ENCODE measurements at regions not wholly inside any gene's neighbourhood (a gene's known extent, or its start where the extent isn't known, plus 50 kb on each side); places are given as distances from the start of the nearest gene placed in this dataset.
A peak's percentile ranks its signal among the peaks of the same experiment; 100 is the strongest.
"Not testable (repeated sequence)": the region's sequence is repeated elsewhere in the genome, so short reads cannot be mapped to it uniquely, and the experiment has no call there.

DNA sequence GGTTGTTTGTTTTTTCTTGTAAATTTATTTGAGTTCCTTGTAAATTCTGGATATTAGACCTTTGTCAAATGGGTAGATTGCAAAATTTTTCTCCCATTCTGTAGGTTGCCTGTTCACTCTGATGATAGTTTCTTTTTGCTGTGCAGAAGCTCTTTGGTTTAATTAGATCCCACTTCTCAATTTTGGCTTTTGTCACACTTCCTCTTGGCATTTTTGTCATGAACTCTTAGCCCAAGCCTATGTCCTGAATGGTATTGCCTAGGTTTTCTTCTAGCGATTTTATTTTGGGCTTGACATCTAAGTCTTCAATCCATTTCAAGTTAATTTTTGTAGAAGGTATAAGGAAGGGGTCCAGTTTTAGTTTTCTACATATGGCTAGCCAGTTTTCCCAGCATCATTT lies 82.8 kb upstream of the PHACTR1 start:
- DNase-seq: not testable (repeated sequence)

DNA sequence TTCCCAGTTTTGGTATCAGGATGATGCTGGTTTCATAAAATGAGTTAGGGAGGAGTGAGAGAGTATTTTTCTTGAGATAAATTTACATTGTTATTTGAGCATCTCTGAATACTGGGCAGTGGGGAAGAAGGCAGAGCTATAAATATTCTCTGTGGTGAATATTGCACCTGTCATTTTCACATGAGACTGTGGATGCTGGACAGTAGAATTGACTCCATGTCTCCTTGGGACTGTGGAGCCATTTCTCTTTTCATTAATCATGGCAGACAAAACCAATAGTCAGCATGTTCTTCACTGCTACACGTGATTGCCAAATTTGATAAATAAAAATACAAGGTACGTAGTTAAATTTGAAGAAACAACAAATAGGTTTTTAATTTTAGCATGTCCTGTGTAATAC lies 81.2 kb upstream of the PHACTR1 start:
- DNase-seq: no peak

DNA sequence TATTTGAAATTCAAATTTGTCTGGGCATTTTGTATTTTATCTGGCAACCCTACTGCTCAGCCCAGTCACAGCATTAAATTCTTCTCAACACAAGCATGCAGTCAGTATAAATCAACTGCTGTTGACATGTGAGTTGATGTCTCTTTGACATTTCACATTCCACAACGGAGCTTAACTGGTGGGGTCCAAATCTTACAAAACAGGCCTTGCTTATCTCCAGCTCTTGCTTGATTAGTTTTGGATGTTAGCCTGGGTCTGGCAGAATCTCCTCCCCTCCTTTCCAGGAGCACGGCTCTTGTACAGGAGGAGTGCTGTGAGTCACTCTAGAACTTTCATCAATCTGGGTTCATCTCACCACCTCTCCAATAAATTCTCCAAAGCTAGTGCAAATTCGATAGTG lies 80.8 kb upstream of the PHACTR1 start:
- no peak for DNase-seq

DNA sequence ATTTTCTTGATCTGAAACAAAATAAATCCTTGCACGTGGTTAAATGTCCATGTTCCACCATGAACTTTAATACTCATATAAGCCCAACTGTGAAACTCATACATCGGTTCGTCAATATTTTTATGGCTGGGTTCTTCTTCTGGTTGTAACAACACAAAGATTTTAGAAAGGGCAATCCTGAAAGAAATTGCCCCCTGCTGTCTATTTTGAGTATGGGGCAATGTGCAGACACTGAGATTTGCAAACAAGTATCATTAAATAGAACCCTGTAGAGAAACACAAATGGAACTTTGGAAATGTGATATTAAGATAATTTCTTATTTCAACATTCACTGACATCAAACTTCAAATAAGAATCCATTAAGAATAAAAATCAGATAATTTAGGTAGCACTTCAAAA lies 80.2 kb upstream of the PHACTR1 start:
- DNase-seq: no peak

DNA sequence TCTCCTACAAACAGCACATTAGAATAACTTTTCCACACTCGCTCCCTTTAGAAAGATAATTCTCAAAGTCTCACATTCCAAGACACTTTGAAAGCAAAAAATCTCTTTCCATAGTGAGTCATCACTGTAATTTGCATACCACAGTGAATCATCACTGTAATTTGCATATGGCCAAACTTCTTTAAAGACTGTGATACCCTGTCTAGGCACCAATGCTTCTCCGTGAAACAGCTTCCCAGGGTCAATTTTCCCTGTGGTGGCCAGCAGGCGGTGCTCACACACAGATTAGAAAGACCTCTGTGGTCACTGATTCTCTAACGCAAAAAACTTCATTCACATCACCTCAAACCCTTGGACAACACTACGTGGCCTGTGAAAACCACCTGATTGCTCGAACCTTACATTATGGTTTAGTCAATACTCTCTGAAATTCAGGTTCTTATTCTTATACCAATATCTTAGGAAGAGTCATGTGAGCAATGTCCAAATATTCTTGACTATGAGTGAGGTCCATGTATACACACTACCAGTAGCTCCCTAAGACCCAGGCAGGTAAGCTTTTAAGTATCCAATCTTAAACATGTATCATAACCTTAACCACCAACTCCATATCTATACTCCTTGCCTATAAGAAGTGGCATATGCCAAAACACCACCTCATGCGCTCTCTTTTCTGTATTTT lies 78.5 kb upstream of the PHACTR1 start:
- peak; percentile 53 for DNase-seq

DNA sequence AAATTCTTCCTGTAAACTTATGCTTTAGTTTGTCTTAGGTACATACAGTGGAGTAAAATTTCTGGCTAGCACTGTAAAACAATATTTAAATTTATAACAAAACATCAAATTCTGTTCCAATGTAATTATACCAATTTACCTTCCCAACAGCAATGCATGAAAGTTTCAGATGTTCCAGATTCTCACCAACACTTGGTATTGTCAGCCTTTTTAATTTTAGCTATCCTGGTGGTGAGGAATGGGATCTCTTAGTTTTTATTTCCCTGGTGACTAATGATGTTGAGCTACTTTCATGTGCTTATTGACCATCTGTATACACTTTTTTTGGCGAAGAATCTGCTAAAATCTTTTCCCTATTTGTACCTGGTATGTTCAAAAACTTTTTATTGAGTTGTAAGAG lies 76.1 kb upstream of the PHACTR1 start:
- no peak for DNase-seq

DNA sequence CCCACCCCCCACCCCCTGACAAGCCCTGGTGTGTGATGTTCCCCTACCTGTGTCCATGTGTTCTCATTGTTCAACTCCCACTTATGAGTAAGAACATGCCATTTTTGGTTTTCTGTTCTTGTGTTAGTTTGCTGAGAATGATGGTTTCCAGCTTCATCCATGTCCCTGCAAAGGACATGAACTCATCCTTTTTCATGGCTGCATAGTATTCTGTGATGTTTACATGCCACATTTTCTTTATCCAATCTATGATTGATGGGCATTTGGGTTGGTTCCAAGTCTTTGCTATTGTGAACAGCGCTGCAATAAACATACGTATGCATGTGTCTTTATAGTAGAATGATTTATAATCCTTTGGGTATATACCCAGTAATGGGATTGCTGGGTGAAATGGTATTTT lies 74.8 kb upstream of the PHACTR1 start:
- not testable (repeated sequence) for DNase-seq

DNA sequence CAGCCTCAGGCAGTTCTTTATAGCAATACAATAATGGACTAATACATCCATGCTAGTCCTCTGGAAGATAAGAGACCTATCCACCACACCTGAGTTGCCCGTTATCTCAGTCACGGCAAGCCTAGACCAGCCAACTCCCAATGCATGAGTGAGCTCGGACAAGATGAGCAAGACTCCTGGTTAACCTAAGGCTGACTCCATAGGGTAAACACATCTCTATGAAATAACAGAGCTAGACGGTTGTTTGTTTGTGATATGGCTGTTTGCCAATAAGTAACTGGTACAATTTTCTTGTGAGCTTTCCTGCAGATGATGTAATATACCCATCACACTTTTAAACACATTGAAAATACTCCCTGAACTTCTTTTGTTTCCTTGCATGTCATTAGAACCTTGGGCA lies 70.6 kb upstream of the PHACTR1 start:
- DNase-seq: no peak

DNA sequence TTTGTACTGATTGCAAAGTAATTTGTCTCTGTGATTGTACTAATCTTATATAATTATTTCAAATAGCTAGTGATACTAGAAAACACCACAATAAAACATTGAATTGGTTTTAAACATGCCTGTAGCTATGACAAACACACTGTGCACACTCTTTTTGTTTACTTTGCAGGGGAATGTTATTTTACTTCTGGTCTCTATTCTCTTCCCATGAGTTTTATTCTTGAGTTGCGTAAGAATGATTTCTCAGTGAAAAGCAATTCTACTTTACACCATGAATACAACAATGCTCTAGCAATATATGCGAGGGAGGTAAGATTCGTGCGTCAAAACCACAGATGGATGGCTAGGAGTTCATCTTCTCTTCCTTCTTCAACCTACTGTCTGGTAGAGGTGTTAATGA lies 68.4 kb upstream of the PHACTR1 start:
- no peak for DNase-seq

DNA sequence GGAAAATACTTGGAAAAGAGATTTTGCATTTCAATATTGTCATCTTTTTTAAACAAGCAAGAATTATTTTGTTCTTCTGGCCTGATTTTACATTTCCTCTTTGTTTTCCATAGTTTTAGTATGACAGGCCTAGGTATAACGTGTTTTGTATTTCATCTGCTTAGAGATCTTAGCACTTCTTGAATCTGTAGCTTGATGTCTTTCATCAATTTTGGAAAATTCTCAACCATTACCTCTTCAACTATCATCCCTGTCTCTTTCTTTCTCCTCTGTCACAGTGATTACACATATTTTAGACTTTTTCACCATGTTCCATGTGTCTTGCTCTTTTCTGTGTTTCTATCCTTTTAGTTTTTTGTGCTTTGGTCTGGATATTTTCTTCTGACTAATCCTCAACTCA lies 67.2 kb upstream of the PHACTR1 start:
- no peak for DNase-seq

DNA sequence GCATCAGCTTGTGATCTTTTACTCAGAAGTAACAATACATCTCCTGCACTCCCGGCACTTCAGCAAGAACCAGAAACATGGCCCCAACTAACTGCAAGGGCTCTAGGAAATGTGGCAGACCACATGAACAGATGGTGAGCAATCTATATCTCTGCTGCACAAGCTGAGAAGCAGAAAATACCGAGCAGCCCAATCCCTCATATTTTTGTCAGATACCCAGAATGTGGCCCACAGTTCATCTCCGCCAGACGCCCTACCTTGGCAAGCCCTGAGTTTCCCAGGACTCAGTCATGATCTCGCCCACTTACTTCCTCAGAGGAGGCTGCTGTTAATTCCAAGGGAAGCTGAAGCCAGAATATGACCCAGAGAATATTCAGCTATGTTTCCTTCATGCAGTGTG lies 63.1 kb upstream of the PHACTR1 start:
- DNase-seq: no peak

DNA sequence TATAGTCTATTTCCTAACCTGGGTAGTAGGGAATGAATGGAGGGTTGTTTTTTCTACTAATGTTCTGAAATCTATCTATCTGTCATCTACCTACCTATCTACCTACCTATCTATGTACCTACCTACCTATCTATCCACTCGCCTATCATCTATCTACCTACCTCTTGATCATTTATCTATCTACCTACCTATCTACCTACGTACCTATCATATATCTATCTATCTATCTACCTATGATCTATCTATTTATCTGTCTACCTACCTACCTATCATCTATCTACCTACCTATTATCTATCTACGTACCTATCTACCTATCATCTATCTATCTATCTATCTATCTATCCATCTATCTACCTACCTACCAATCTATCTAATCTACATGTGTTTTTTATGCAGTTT lies 62.5 kb upstream of the PHACTR1 start:
- no peak for DNase-seq

DNA sequence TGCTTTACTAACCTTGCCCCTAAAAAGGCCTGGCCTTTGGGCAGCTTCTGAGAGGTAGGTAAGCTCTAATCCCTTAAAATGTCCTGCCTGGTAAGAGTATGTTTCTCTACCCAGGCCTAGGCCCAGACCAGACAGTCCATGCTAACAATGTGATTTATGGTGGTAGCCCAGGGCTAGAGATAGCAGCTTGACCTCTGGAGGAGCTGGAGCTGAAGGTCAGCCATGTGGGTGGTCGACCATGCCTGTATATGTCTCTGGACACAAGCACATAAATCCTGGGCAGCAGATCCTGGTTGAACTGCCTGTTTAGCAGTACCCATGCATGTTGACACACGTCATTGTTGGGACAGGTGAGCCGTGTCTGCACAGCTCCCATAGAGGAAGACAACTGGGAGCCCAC lies 62.1 kb upstream of the PHACTR1 start:
- DNase-seq: no peak

DNA sequence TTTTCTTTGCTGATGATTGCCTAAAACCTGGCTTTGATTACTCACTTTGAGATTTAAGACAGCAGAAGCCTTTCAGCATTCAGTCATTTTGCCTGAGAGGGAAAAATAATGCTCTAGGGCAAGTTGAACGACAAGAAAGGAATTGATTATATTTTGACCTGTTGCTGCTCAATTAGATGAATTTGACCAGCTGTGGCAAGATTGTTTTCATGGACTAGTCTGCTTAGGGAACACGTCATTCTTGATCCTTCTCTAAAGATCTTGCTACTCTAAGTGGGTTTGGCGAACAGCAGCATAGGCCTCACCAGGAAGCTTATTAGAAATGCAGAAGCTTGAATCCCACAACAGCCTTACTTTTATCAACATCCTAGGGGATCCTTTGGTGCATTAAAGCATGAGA lies 59.7 kb upstream of the PHACTR1 start:
- no peak for DNase-seq

DNA sequence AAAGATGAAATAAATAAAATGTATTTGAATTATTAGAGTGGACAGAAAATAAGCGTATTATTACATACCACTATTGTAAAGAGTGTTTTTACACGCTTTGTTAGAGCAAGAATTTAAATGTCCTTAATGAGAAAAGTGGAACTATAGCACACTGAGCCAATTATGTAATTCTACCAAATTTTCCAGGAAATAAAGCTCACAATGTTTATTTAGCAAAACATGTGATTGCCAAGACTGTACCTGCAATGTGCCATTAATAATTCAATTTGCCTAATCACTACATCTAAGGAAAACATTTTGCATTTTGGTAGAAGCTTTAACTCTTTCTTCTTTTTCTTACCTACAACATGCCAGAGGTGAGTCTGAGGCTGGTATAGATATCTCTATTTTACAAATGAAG lies 58.7 kb upstream of the PHACTR1 start:
- DNase-seq: no peak

DNA sequence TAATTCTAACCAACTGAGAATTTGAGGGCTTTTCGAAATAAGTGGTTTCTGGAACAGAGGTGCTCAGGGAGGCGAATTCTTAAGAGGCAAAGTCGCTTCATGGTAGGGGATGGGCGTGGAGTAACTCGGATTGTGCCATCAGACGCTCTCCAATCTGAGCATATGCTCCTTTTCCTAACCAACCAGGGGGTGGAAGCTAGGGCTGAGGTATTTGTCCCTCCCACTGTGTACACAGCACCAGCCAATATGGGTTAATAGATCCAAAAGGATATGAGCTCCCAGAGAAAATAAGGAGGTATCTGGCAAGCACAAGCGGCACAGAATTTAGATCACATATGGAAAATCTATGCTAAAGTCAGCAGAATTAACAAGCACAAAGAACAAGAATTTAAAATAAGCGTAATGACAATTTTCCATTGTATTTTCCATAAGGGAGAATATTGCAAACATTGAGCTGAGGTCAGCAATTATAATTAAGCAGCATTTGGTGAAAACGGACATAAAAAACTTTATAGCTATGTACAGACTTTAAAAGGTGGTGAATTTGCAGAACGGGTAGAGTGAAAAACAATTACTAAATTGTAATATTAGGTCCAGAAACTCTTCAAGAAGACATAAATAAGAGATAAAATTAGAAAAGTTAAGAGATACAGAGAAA lies 55.0 kb upstream of the PHACTR1 start:
- peak; percentile 21 for DNase-seq
